ENCODE measurements at regions not wholly inside any gene's neighbourhood (a gene's known extent, or its start where the extent isn't known, plus 50 kb on each side); places are given as distances from the start of the nearest gene placed in this dataset.

DNA sequence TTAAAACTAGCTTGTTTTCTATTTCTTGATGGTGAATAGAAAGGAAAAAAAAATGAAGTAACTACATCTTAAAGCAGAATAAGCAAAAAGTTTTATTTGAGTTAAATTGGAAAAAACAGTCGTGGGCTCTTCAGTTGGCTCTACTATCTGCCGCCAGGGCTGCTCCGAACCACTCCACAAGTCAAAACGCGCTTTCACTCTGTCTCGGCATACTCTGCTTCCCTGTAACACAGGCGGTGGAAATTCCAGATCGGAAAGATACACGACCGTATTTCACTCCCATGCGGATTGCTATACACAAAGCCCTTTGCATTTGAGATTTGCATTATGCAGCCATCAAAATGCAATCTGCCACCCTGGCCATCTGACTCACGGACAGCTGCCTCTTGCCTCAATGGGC lies 505.6 kb downstream of the IRX1 start:
- H4K20me1 ChIP-seq (replicated peaks; ENCODE audit: control insufficient read depth, extremely low read depth, insufficient read depth, low read length): no peaks in the 10 kb centered on the region
- no peaks in the 10 kb centered on the region for H3K9me3 ChIP-seq (replicated peaks; ENCODE audit: control insufficient read depth, insufficient read depth, low read length)
- H3K36me3 ChIP-seq (ENCODE audit: control insufficient read depth in 2 of 2, extremely low read depth in 1 of 2, insufficient read depth in 2 of 2, low read length in 2 of 2): no peaks in the 10 kb centered on the region
- no peak for DNase-seq (ENCODE audit: low read depth, low spot score)
- H3K4me3 ChIP-seq (replicated peaks in 1 of 3; ENCODE audit: insufficient read depth in 1 of 3, low read depth in 1 of 3, low read length in 3 of 3): no peak overlapping the region
- no peak for TF ChIP-seq MAX (IDR thresholded peaks at IDR 0.05; ENCODE audit: insufficient read depth, insufficient read length)
- TF ChIP-seq GATA2 (IDR thresholded peaks at IDR 0.05; ENCODE audit: insufficient read depth, insufficient read length, low read depth, low read length): no peak
- no peak for TF ChIP-seq JUN (IDR thresholded peaks at IDR 0.05; ENCODE audit: borderline replicate concordance, insufficient read depth, insufficient read length, low read depth)
- TF ChIP-seq MYC (IDR thresholded peaks at IDR 0.05; ENCODE audit: low read depth, low read length): no peak
- TF ChIP-seq POLR2AphosphoS5 (IDR thresholded peaks at IDR 0.05; ENCODE audit: insufficient read depth, low read depth, low read length): no peak
- TF ChIP-seq CTCF (IDR thresholded peaks at IDR 0.05; ENCODE audit: extremely low read depth in 1 of 2, insufficient read depth in 1 of 2, low read depth in 1 of 2, low read length in 2 of 2): no peak
- no peak for TF ChIP-seq POLR2A (IDR thresholded peaks at IDR 0.05; ENCODE audit: low read depth, low read length)
- TF ChIP-seq FOS (IDR thresholded peaks at IDR 0.05; ENCODE audit: borderline replicate concordance, insufficient read depth, low read length): no peak
- TF ChIP-seq EZH2 (IDR thresholded peaks at IDR 0.05; ENCODE audit: borderline replicate concordance, low read depth, low read length, severe bottlenecking): no peak
- no peaks in the 10 kb centered on the region for H3K4me1 ChIP-seq (ENCODE audit: control insufficient read depth, extremely low read depth, insufficient read depth, low read length)
- BruUV-seq (replicated peaks): no TSS peak
- ChIA-PET CTCF (interaction anchor here (0.7 kb wide), 1 partner anchor 209 kb away, joined by 3 read pairs; no protein-coding TSS in a partner anchor), POLR2A (no interaction called here)
- no peak overlapping the region for H3K9ac ChIP-seq (replicated peaks; ENCODE audit: extremely low read depth, insufficient read depth, low read length)
- no peak overlapping the region for H3K4me2 ChIP-seq (ENCODE audit: insufficient read depth, low read length)
- H3K79me2 ChIP-seq (ENCODE audit: control insufficient read depth, insufficient read depth, low read length): no peaks in the 10 kb centered on the region
- no peaks in the 10 kb centered on the region for H3K9me1 ChIP-seq (replicated peaks; ENCODE audit: control insufficient read depth, extremely low read depth, insufficient read depth, low read length)
- H3K27me3 ChIP-seq (ENCODE audit: control insufficient read depth in 2 of 2, insufficient read depth in 2 of 2, low read length in 2 of 2): no peaks in the 10 kb centered on the region
- H2AFZ ChIP-seq (ENCODE audit: low read depth, low read length): no peak overlapping the region
- H3K27ac ChIP-seq (ENCODE audit: insufficient read depth, low read depth, low read length): no peak overlapping the region
- no peak for FAIRE-seq
- intact Hi-C loops (cut with micrococcal nuclease): no loop called here
- dilution Hi-C loops (cut with MboI; ENCODE audit: extremely low pct_ligation_motif_present, low sequenced_read_pairs): no loop called here
